ENCODE measurements at regions not wholly inside any gene's neighbourhood (a gene's known extent, or its start where the extent isn't known, plus 50 kb on each side); places are given as distances from the start of the nearest gene placed in this dataset.
"Not testable (repeated sequence)": the region's sequence is repeated elsewhere in the genome, so short reads cannot be mapped to it uniquely, and the experiment has no call there.

DNA sequence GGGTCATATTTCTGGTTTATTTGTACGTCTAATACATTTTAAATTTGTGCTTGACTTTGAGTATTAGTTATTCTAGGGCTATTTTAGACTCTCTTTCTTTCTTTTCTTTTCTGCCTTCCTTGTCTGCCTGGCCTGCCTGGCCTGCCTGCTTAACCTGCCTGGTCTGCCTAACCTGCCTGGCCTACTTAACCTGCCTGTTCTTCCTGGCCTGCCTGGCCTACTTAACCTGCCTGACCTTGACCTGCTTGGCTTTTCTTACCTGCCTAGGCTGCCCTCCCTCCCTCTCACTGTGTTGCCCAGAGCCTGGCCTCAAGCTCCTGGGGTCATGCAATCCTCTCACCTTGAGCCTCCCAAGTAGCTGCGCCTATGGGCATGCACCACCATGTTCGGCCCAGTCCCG lies 83.7 kb downstream of the PMAIP1 start:
- TF ChIP-seq, protein P1, sequence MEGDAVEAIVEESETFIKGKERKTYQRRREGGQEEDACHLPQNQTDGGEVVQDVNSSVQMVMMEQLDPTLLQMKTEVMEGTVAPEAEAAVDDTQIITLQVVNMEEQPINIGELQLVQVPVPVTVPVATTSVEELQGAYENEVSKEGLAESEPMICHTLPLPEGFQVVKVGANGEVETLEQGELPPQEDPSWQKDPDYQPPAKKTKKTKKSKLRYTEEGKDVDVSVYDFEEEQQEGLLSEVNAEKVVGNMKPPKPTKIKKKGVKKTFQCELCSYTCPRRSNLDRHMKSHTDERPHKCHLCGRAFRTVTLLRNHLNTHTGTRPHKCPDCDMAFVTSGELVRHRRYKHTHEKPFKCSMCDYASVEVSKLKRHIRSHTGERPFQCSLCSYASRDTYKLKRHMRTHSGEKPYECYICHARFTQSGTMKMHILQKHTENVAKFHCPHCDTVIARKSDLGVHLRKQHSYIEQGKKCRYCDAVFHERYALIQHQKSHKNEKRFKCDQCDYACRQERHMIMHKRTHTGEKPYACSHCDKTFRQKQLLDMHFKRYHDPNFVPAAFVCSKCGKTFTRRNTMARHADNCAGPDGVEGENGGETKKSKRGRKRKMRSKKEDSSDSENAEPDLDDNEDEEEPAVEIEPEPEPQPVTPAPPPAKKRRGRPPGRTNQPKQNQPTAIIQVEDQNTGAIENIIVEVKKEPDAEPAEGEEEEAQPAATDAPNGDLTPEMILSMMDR (IDR thresholded peaks at IDR 0.05; ENCODE audit: insufficient read depth, low read length, severe bottlenecking): no peak
- Histone ChIP-seq H3K4me3 (ENCODE audit: low read depth, low read length) (no peak overlapping the region), H3K36me3 (ENCODE audit: control insufficient read depth, insufficient read depth, low read length) (no peaks in the 10 kb centered on the region), H3K27me3 (ENCODE audit: control insufficient read depth, insufficient read depth, low read length) (no peaks in the 10 kb centered on the region)
- no peak for DNase-seq (ENCODE audit: low read depth)
- FAIRE-seq: no peak

DNA sequence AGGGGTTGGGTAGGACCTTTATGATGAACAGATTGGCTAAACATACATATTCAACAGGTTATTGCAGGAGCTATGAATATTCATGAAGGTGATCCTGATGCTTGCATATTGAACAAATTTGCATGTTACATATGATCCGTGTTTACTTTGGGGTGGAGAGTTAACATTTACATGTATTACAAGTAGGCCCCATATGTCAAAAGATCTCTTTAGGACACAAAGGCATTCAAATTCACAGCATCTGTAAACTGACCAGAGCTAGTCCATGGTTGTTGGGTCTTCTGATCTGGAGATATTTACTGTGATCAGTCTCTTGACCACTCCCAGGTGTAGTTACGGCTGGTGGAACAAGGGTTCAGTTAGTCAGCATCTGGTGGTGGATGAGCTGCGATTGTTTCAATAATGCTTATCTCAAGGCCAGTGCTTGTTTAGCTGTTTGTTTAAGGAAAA lies 80.4 kb downstream of the PMAIP1 start:
- FAIRE-seq: no peak
- DNase-seq (ENCODE audit: low read depth): no peak
- no peaks in the 10 kb centered on the region for H3K27me3 ChIP-seq (ENCODE audit: control insufficient read depth, insufficient read depth, low read length)
- no peaks in the 10 kb centered on the region for H3K36me3 ChIP-seq (ENCODE audit: control insufficient read depth, insufficient read depth, low read length)
- TF ChIP-seq, protein P1 (IDR thresholded peaks at IDR 0.05; ENCODE audit: insufficient read depth, low read length, severe bottlenecking): no peak
- no peak overlapping the region for H3K4me3 ChIP-seq (ENCODE audit: low read depth, low read length)

DNA sequence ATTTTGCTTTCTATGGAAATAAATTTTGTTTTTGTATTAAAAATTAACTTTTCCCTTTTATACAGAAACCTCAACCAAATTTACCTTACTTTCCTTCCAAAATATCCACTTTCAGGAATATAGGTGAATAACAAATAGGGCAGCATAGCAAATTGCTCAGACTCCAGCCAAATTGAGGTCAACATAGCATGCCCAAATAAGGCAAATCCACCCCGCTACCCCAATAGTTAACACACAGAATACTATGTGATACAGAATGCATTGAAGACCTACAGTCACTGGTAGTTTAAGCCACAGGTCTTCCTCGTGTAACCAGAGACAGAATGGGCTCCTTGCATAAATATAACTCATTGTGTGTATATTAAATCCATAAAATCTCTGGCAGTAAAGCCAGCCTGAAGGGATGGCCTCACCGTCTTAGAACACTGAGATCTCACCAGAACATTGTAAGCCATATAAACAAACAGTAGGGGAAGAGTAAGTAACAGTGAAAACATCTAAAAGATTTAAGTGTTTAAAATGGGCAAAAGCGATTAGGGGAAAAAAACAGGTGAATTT lies 72.2 kb downstream of the PMAIP1 start:
- TF ChIP-seq, protein P1 (IDR thresholded peaks at IDR 0.05; ENCODE audit: insufficient read depth, low read length, severe bottlenecking): no peak
- no peak overlapping the region for H3K4me3 ChIP-seq (ENCODE audit: low read depth, low read length)
- FAIRE-seq: no peak
- H3K36me3 ChIP-seq (ENCODE audit: control insufficient read depth, insufficient read depth, low read length): no peaks in the 10 kb centered on the region
- no peak for DNase-seq (ENCODE audit: low read depth)
- H3K27me3 ChIP-seq (ENCODE audit: control insufficient read depth, insufficient read depth, low read length): no peaks in the 10 kb centered on the region

DNA sequence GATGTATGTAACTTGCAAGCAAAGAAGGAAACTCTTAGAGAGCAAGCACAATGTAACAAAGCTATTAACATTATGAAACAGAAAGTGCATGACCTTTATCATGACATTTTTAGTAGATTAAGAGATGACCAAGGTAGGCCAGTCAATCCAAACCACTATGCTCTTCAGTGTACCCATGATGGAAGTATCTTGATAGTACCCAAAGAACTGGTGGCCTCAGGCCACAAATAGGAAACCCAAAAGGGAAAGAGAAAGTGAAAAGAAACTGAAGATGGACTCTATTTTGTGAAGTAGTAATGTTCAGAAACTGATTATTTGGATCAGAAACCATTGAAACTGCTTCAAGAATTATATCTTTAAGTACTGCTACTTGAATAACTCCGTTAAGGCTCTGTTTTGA lies 71.3 kb downstream of the PMAIP1 start:
- not testable (repeated sequence) for H3K36me3 ChIP-seq (ENCODE audit: control insufficient read depth, insufficient read depth, low read length); H3K4me3 ChIP-seq (ENCODE audit: low read depth, low read length); H3K27me3 ChIP-seq (ENCODE audit: control insufficient read depth, insufficient read depth, low read length); FAIRE-seq; DNase-seq (ENCODE audit: low read depth)

DNA sequence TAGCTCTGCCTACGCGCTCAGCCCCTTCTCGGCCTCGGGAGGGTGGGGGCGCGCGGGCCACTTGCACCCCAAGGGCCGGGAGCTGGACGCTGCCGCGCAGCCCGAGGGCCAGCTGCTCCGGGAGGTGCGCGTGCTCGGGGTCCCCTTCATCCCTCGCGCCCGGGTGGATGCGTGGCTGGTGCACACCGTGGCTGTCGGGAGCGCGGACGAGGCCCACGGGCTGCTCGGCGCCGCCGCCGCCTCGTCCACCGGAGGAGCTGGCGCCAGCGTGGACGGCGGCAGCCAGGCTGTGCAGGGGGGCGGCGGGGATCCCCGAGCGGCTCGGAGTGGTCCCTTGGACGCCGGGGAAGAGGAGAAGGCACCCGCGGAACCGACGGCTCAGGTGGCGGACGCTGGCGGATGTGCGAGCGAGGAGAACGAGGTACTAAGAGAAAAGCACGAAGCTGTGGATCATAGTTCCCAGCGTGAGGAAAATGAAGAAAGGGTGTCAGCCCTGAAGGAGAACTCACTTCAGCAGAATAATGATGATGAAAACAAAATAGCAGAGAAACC lies 69.8 kb downstream of the PMAIP1 start:
- not testable (repeated sequence) for H3K36me3 ChIP-seq (ENCODE audit: control insufficient read depth, insufficient read depth, low read length); H3K4me3 ChIP-seq (ENCODE audit: low read depth, low read length); H3K27me3 ChIP-seq (ENCODE audit: control insufficient read depth, insufficient read depth, low read length); FAIRE-seq; DNase-seq (ENCODE audit: low read depth)

DNA sequence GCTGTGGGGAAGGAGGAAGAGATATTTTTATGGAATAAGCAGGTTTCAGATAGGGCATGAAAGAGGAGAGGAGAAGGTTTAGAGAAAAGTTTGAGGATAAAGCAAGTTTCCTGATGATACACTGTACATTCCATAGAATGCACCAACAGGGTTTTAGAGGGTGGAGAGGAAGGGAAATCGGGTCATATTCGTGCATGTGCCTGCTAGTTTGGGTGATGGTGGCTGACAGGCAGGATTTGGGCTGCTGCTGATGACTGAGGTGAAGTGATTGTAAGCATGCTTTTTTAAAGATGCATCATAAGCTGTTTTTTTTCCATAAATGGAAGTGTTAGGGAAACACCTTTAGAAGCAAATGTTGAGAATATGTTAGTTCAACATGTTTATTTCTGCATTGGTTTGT lies 68.8 kb downstream of the PMAIP1 start:
- H3K36me3 ChIP-seq (ENCODE audit: control insufficient read depth, insufficient read depth, low read length): no peaks in the 10 kb centered on the region
- TF ChIP-seq, protein P1 (IDR thresholded peaks at IDR 0.05; ENCODE audit: insufficient read depth, low read length, severe bottlenecking): no peak
- H3K4me3 ChIP-seq (ENCODE audit: low read depth, low read length): no peak overlapping the region
- FAIRE-seq: no peak
- peak; percentile 58 for DNase-seq (ENCODE audit: low read depth)
- no peaks in the 10 kb centered on the region for H3K27me3 ChIP-seq (ENCODE audit: control insufficient read depth, insufficient read depth, low read length)

DNA sequence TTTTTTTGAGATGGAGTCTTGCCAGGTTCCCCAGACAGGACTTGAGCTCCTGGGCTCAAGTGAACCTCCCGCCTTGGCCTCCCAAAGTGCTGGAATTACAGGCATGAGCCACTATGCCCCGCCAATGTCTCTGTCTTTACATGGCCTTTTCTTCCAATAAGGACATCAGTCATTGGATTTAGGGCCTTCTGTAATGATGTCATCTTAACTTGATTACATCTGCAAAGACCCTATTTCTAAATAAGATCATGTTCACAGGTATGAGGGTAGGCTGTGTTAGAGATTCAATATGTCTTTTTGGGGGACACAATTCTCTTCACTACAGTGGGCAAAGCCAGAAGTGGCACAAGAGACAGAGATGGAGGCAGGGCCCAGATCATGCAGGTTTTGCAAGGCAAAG lies 68.1 kb downstream of the PMAIP1 start:
- DNase-seq (ENCODE audit: low read depth): no peak
- no peak for FAIRE-seq
- H3K4me3 ChIP-seq (ENCODE audit: low read depth, low read length): no peak overlapping the region
- H3K36me3 ChIP-seq (ENCODE audit: control insufficient read depth, insufficient read depth, low read length): no peaks in the 10 kb centered on the region
- no peaks in the 10 kb centered on the region for H3K27me3 ChIP-seq (ENCODE audit: control insufficient read depth, insufficient read depth, low read length)
- TF ChIP-seq, protein P1 (IDR thresholded peaks at IDR 0.05; ENCODE audit: insufficient read depth, low read length, severe bottlenecking): no peak

All from bronchial epithelial cell (primary cell).